ENCODE measurements at regions not wholly inside any gene's neighbourhood (a gene's known extent, or its start where the extent isn't known, plus 50 kb on each side); places are given as distances from the start of the nearest gene placed in this dataset.

DNA sequence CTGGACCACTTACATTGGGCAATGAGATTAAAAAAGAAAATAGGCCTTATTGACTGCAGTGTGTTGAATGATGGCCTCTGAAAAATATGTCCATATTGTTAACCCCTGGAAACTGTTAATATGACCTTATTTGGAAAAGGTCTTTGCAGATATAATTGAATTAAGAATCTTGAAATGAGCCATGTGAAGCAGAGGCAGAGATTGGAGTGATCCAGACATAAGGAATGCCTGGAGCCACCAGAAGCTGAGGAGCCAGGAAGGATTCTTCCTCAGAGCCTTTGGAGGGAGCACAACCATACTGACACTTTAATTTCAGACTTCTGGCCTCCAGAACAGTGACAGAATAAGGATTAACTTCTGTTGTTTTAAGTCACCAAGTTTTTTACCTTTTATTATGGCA lies 510.4 kb upstream of the AGTR1 start:
- no peak for DNase-seq

DNA sequence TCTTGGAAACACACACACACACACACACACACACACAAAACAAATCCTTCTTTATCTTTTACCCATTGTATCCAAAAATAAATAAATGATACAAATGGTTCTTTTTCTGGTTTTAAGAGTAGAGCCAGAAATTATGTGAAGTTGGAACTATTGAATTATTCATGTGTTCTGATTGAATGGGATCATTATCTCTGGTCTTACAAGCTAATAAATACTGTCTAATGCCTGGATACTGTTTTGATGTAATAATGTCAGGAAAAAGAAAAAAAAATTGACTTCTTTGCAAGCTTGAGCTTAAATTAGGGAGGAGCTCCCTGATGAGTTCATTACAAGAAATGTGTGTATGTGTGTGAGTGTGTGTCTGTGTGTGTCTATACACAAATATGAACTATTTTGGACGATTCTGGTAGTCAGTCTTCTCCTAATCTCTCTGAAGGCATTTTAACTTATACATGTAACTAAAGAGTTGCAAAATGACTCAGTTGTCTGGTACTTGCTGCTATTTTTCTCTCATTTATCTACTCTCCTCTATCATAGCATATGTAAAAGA lies 507.2 kb upstream of the AGTR1 start:
- no peak for DNase-seq

DNA sequence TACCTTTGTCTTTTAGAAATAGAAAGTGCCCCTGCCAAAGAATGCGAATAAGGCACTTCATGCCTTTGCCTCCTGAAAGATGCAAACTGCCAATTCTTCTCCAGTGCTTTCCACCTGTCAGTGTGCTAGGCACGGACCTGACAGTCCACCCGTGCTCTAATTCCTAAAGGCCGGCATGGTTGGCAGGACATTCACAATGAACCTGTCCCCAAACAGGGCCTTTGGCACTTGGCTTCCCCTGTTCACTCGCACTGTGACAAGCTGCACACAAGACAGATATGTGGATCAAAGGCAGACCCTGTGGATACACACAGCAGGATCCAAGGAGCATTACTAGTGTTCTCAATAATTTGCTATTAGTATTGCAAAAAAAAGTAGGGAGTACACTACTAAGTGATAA lies 505.7 kb upstream of the AGTR1 start:
- DNase-seq = no peak

DNA sequence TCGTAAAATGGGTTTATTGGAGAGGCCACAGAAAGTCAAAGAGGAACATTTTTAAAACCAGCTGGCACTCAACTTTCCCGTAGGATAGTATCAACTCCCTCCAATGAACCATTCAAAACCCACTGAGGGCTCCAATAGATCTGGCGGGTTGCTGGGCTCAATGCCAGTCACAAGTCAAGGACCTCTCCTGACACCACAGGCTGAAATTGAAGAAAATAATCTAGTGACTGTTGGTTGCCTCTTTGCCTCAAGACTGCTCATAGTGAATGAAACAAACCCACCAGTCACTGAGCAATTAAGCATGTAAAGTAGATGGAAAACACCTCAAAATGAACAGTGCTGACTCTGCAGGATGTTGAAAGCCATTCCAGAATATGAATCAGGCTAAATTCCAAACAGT lies 500.6 kb upstream of the AGTR1 start:
- no peak for DNase-seq

DNA sequence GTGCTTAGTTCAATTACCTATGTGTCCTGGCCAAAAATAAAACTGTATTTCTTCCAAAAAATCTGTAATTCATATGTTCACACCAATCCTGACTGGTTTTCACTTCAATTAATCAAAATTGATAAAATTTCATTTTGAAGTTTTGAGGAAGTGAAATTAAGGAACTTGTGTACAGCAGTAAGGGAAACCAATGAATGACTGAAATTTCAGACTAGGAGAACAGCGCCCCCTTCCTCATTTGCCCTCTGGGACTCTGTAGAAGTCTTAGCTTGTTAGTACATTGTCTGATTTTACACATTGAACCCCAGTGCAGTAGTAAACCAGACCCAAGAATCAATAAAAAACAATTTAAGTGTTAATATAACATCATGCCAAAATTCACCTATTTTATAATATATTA lies 495.3 kb upstream of the AGTR1 start:
- no peak for DNase-seq

DNA sequence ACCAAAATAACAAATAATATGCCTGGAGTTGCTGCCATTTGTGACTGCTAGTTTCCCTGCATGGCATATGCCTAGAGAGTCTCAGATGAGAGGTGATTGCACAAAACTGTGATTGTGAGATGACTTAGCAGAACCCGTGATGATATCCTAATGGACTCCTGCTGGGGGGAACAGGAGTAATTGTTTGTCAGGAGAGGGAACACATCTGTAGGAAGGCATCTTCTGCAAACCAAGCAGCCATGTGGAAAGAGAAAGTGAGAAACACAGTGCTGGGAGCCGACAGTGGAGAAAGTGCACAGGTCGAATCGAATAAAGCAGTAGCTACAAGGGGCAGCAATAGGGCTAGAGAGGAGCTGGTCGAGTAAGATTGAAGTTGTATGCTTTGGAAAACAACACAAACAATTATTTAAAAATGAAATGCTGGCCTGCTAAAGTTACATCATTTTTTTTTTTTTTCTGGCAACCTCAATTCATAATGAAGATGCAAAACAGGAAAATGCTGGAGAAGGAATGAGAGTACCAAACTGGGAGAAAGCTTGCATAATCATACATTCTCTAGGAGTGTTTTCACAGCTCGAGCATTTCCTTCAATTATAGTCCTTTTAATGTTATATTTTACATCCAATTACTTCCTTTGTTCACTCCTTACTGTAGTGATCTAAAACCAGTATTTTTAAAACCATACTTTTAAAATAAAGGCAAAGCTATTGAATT lies 494.2 kb upstream of the AGTR1 start:
- no peak for DNase-seq

DNA sequence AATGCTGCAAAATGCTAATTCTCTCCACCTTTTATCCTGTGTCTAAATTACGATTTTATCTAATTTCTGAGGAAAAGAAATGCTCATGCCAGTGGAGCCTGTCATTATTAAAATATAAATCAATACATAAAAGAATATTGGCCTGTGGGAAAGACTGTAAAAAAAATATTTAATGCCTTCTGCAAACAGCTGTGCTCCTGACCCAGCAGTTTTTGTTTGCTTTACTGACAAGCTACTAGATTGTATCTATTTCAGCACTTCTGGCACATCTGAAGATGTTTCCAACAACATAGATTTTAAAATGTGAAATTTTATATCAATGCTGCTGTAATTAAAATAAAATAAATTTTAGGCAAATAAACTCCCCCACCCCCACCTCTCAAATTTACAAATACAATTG lies 493.6 kb upstream of the AGTR1 start:
- no peak for DNase-seq

DNA sequence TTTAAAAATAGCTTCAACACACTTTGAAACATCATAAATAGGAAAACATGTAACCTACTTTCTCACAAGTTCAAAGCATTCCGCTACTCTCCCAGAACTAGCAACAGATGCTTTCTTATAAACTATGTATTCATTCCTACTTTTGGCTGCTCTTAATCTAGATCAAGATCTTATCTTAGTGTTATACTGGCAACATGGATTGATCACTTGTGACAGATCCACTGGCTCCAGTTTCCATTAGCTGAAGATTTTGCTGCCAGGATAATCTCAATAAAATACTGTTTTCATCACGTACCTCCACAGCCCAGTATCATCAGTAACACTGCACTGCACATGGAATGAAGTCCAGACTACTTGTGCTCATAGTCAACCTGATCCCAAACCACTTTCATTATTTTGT lies 491.7 kb upstream of the AGTR1 start:
- no peak for DNase-seq

DNA sequence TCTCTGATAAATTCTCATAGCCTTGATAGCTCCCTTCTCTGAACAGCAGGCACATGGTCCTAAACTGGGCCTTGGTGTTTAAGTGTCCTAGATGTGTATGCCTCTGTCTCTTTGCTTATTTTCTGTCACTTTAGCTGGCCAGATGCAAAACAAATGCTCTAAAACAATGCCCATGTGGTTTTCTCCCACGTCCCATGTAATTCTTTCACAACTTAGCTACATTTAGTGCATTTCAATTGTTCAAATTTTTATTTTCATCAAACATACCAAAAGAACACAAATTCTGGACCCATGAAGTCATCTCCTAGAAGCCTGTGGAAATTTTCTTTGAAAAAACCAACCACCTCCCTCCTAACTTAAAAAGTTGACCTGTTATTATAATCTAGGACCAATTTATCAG lies 491.3 kb upstream of the AGTR1 start:
- DNase-seq = no peak

DNA sequence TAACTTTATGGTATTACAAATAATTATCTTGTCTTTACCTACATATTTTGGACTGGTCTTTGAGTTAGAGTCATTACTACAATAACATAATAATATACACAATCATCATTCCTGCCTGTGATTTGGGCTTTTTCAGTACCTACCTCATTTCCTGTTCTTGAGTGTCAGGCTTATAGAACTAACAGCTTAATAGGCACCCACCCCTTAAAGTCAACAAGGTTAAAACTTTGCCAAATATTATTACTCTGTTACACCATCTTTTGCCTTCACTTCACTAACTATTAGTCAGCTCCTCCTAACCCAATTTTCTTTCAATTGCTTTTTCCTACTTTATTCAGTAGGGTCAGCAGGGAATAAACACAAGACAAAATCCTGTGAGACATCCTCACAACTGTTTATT lies 488.7 kb upstream of the AGTR1 start:
- DNase-seq = no peak

DNA sequence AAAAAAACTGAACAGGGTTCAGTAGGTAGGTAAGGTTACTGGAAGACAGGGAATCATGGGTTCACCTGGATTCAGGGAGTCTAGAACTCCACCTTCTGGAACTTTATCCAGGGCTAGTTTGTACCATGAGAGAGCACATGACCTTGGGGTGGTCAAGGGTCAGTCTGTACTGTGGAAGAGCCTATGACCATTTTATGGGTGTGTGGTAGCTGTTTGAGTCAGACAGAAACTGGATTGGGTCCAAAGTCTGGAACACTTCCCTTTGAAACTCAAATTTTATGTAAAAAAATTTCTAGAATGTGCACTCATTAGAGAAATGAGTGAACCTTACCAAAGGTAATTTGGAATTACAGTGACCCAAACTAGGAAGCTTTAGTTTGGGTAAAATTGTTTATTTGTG lies 486.0 kb upstream of the AGTR1 start:
- DNase-seq = no peak

DNA sequence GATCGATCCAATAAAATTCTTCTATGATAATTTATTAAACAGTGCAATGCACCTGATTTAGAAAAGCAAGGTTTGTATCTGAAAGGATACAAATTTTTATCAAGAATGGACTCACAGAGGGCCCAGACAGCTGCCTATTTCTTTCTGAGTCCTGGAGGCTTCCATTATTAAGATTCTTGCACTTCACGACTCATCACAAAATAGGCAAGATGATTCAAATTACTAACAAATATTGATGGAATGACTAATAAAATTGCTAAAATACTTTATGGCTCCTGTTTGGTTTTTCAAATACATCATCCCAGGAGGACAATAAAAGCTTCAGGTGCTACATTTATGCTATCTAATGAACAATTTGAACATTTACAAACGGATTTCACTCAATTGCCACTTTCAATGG lies 483.0 kb upstream of the AGTR1 start:
- DNase-seq = no peak

DNA sequence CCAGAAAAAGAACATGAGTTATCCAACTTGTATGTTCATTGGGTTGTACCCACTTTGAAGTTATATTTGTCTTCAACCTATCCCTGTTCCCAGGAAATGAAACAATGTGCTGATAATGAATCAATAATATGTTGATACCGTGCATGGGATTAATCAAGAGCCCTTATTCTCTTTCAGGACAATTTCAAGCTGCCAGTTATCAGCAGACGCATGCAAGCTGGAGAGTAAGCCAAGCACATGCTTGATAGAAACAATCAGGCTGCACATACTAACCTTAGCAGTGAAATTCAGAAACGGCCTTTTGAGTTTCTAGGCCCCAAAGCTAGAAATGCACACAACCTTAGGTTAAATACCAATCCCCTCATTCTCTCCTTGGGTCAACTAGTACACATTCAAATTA lies 480.4 kb upstream of the AGTR1 start:
- DNase-seq = no peak

DNA sequence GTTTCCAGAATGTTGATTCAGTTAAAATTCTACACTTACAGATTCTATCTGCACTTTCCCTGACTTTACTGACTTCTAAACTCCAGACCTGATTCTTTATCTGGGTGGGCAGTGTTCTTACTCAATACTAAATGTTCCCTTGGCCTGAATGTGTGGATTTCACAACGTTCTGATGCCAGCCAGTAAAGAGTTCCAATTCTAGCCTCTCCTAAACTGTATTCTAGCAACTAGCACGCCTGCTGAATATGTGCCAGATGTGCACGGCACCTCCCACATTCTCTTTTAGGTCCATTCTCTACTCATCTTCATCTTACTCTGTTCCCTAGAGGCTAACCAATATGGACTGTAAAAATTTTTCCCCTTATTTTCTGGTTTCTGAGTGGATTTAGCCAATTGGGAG lies 479.5 kb upstream of the AGTR1 start:
- no peak for DNase-seq

DNA sequence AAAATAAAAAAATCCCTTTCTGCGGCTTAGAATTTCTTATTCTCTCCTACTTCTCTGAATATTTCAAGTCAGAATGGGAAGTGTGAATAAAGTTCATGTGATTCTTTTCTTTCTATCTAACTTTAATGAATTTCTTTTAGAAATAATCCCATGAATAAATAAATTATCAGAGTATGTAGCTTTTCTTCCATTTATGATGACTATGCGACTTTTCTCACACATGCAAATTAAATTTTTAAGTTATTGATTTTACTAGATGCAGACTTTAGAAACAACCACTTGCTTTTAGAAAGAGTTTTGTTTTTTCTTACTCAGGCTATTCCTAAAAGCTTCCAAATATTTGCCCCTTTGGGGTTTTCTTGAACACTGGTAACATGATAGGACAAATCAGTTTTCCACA lies 477.7 kb upstream of the AGTR1 start:
- no peak for DNase-seq

DNA sequence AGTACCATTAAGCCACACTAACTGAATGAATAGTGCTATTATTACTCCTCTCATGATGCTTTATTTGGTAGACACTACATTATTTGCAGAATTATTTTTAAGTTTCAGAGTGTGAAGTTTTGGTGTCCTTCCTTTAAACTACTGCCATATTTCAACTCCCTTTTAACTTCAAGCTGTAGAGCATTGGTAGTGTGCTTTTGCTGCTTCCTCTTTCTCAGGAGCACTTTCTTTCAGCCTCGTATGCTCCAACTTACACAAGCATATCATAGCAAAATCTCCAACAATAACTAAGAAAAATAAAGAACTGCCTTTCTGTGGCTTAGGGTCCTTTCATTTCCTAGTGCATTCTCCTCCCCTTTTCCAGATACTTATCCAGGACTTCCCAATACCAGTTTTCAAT lies 476.4 kb upstream of the AGTR1 start:
- DNase-seq = no peak

DNA sequence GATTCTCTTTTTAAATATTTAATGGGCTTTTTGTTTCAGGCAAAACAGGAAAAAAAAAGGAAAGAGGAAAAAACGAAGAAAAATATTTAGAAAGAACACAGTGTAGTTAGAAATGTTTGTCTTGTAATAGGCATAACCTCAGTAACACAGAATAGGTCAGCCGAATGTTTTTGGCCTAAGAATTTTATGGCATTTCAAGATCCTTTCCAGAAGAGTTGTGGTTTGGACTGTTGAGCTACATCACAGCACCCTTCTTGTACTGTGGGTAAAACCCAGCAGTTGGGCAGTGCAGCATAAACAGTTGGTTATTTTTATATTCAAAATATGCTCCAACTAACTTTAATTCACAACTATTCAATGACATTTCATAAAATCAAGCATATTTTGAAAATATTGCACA lies 474.4 kb upstream of the AGTR1 start:
- DNase-seq = no peak

DNA sequence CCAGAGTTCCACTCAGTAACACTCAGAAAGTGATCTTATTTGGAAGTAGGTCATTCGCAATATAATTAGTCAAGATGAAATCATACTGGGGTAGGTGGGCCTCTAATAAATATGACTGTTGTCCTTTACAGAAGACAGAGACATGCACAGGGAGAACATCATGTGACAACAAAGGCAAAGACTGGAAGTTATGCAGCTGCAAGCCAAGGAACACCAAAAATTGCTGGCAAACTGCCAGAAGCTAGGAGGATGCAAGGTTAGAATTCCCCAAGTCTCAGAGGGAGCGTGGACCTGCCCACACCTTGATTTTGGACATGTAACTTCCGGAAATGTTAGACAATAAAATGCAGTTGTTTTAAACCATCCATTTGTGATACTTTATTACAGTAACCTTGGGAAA lies 471.5 kb upstream of the AGTR1 start:
- DNase-seq = no peak

DNA sequence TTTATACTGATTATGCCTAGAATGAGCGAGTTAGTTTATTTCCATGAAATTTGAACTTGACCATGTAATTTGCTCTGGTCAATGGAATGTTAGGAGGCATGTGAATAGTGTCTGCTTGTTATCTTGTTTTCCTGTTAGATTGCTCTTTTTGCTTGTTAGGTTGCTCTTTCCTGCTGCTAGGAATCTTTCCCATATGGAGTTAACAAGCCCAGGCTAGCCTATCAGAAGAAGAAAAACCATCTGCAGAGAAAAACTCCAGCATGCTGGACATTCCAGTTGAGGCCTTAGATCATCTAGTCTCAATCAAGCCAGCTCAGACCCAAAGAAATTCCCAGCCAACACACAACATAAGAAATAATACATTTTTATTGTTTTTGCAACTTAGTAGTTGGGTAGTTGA lies 470.2 kb upstream of the AGTR1 start:
- no peak for DNase-seq

DNA sequence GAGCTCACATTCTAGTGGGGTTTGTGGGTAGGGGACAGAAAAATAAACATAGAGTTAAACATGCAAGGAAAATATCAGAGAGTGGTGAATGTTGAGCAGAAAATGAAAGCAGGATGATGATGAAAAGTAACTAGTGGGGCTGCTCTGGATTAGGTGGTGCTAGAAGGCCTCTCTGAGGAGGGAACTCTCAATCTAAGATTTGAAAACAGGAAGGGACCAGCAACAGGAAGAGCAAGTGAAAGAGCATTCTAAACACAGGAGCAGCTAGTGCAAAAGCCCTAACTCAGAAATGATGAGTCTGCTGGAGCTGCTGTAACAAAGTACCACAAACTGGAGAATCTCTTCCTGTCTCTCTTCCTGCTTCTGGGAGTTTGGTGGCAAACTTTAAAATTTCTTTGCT lies 468.6 kb upstream of the AGTR1 start:
- DNase-seq = no peak

DNA sequence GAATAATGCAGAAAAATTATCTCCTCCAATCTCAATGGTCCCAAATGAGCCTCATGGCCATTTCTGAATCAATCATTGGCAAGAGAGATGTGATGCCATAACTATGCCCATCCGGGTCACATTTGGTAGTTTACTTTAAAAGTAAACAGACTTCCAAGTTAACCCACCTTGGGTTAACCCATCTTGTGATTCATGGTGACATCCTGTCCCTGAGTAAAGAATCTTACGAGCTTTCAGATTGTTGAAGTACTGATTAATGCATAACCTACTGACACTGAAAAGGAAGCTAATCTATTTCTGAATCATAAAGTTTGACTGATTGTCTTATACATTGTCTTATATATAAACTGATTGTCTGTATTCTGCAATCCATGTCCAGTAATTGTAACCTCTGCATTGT lies 467.2 kb upstream of the AGTR1 start:
- DNase-seq = no peak

DNA sequence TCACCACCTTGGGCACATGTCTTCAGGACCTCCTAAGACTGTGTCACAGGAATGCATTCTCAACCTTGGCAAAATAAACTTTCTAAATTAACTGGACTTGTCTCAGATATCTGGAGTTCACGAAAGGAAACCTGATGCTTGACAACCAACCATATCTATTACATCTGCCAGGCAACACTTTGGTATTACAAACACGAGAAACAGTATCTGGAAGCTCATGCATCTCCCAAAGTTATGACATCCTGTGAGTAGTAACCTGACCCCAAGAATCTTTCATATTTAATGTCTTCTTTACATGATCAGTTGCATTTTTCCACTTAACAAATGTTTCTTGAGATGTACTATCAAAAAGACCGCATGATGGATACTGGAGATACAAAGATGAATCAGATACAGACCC lies 465.3 kb upstream of the AGTR1 start:
- DNase-seq = no peak

DNA sequence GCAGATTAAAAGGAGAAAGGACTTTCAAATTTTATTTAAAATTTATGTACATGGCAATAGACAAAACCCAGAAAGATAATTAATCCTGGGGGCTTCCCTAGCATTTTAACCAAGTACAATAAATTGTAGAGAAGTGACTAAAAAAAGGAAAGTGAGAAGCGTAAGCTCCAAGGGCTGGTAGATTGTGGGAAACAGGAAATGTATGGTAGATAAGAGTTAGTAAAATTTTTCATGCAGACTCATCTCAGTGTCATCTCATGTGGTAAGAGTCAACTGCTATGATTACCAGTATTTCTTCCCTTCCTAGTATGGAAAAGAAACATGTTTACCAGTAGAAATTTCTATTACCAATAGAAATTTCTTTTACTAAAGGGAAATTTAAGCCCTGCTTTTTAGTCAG lies 464.3 kb upstream of the AGTR1 start:
- DNase-seq = no peak

DNA sequence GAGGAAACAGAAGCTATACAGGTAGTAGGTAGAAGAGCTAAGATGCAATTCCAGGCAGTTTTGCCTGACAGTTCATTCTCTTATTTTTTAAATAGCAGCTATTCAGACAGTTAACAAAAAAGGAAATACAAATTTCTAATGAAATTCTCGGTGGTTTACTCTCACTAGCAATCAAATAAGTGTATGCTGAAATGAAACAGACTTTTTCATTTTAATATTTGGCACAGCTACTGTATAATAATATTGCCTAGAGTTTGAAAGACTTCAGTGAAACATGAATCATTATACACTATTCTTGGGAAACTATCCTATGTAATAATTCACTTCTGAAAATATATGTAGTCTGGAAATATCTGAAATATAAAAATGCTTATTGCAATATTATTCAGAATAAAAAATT lies 463.2 kb upstream of the AGTR1 start:
- DNase-seq = no peak

DNA sequence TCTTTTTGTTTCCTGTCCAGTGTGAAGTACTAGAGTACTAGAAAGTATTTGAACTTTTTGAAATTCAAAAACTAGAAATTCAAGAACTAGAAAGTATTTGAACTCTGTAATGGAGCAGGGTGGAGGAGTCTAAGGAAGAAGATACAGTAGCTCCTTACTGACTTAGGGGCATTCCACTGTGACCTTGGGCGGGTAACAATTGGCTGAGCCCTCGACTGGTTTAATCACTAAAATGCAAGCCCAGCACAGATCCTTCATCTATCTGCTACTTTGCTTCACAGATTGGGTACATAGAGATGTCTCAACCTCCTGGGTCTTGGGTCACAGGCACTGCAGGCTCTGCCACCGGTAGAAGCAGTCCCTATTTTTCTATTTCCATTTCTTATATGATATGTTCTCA lies 462.1 kb upstream of the AGTR1 start:
- no peak for DNase-seq

DNA sequence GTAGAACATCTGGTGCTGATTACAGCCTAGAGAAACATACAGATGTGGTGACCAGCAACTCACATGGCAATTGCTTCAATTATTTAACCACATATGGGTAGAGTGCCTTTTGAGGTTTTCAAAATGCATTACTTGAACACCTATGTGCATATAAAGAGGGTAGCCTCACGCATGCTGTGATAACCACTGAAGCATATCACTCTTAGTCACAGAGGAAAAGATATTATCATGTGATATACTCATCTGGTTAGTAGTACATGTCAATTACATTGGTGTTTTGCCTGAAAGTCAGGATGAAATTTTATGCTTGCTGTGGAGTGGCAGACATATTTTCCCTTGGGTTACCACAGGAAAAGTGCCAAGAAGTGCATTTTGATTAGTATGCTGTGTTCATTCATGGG lies 459.3 kb upstream of the AGTR1 start:
- DNase-seq = no peak

Measured in NCI-H2171 treated with DMSO at 0.1 percent for 48 hours (cell line).